ENCODE measurements at regions not wholly inside any gene's neighbourhood (a gene's known extent, or its start where the extent isn't known, plus 50 kb on each side); places are given as distances from the start of the nearest gene placed in this dataset.

DNA sequence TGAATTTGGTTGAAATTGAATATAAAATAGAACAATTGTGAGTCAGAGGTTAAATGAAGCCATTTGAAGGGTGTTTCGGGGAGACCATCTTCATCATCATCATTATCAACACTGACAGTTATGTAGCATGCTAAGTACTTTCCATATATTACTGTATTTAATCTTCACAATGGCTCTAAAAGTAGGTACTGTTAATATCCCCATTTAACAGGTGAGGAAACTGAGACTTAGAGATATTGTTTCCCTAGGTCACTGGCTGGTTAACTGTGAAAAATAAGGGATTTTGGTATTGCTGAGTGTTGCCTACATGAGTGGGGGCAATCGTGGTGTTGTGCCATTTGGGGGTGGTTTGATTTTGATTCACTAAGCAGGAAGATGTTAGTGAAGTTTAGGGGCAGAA lies 100.3 kb downstream of the TBX19 start:
- Histone ChIP-seq H3K9me3 (no peaks in the 10 kb centered on the region), H3K36me3 (replicated peaks) (no peaks in the 10 kb centered on the region), H3K4me1 (no peaks in the 10 kb centered on the region), H3K4me3 (no peak overlapping the region), H3K27me3 (ENCODE audit: low read depth) (no peaks in the 10 kb centered on the region)
- in situ Hi-C loops (cut with MboI; ENCODE audit: low sequenced_read_pairs), result no loop called here
- no peak for DNase-seq (ENCODE audit: low spot score in 2 of 2)

DNA sequence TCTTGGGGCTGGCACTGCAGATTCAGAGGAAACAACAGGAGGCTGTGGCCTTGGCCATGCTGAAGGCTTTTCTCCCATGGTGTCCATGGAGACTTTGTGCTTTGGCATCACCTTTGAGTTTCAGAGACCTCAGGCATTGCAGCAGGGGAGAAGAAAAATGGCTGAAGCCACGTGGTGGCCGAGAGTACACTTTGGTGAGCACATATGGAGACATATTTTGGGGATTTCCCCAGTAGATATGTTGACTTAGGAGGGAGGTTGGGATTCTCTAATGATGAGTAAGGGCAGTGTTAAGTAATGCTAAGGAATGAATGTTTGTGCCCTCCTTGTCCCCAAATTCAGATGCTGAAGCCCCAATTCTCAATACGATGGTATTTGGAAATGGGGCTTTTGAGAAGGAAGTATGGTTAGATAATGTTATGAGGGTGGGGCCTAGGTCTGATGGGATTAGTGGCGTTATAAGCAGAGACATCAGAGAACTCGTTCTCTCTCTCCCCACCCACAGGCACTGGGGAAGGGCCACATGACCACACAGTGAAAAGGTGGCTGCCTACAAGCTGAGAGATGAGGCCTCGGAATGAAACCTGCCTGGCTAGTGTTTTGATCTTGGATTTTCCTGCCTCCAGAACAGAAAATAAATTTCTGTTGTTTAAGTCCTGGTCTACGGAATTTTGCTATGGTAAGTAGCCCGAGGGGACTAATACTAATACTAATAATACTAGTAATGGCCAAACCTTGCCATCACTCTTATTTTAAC lies 98.6 kb downstream of the TBX19 start:
- no peaks in the 10 kb centered on the region for H3K9me3 ChIP-seq
- no peak overlapping the region for H3K4me3 ChIP-seq
- DNase-seq (ENCODE audit: low spot score in 2 of 2), result no peak

DNA sequence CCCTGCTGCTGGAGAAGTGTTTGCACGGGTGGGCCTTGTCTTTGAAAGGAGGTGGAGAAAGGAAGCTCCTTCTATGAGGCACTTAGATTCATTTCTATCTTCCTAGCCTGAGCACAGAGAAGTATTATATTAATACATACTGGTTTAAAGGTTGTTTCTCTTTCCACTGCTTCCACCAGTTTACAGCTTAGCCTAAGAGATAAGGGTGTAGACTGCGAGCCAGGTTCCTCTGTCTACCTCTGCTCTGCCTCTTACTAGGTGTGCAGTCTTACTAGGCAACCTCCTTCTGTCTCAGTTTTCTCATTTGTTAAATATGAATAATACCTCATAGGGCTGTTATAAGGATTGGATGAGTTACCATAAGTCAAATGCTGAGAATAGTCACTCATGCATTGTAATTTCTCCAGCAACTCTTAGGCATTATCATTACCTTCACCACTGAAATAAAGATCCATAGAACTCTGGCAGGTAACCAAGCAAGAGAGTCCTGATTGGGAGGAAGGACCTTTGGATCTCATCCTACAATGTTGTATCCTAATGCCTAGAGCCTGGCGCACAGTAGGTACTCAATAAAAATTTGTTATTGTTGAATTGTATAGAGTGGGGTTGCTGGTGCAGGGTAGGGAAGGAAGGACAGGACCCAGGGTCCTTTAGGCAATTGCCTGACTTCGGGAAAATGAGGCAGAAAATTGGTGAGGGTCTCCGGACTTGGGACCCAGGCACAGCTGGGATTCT lies 95.1 kb downstream of the TBX19 start:
- no peaks in the 10 kb centered on the region for H3K9me3 ChIP-seq
- no peaks in the 10 kb centered on the region for H3K27me3 ChIP-seq (ENCODE audit: low read depth)
- no peaks in the 10 kb centered on the region for H3K4me1 ChIP-seq
- no peak overlapping the region for H3K4me3 ChIP-seq
- in situ Hi-C loops (cut with MboI; ENCODE audit: low sequenced_read_pairs), result no loop called here
- no peaks in the 10 kb centered on the region for H3K36me3 ChIP-seq (replicated peaks)
- DNase-seq (ENCODE audit: low spot score in 2 of 2), result no peak

More for the DNA sequence above, 98.6 kb downstream of the TBX19 start:
- Histone ChIP-seq H3K4me1 (no peaks in the 10 kb centered on the region), H3K27me3 (ENCODE audit: low read depth) (no peaks in the 10 kb centered on the region), H3K36me3 (replicated peaks) (no peaks in the 10 kb centered on the region)
- in situ Hi-C loops (cut with MboI; ENCODE audit: low sequenced_read_pairs), result no loop called here

DNA sequence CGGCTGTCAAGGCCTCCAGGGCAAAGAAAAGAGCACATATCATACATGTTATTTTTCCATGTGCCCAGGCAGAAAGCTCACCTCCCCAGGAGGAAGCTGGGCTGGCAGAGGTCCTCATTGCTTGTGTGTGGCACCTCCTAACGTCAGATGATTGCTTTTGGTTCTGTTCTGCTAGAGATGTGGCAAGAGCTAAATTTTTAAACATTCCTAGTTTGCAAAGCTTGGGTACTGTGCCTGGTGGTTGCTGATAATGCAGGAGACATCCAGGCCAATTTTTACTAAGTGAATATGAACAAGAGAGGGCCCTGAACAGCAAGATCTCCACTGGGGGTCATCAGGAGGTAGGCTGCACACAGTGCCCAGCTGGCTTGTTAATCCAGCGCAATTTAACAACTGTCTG lies 93.9 kb downstream of the TBX19 start:
- Histone ChIP-seq H3K27me3 (ENCODE audit: low read depth) (no peaks in the 10 kb centered on the region), H3K4me3 (no peak overlapping the region), H3K4me1 (no peaks in the 10 kb centered on the region), H3K9me3 (no peaks in the 10 kb centered on the region), H3K36me3 (replicated peaks) (no peaks in the 10 kb centered on the region)
- DNase-seq (ENCODE audit: low spot score in 2 of 2), result no peak
- in situ Hi-C loops (cut with MboI; ENCODE audit: low sequenced_read_pairs), result no loop called here

DNA sequence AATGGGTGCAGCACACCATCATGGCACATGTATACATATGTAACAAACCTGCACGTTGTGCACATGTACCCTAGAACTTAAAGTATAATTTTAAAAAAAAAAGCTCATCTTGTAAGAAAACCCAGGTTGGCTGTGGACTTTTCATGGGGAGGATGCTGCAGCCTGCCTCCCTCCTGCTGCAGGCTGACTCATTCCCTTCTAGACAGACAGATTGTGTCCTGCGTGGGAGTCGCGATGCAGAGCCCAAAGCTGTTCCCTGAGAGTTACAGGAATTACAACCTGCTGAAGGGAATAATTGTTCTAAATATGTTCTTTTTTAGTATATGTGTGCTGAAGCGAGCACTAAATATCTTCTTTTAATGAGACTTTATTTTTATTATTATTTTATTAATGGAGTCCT lies 93.2 kb downstream of the TBX19 start:
- Histone ChIP-seq H3K9me3 (no peaks in the 10 kb centered on the region), H3K36me3 (replicated peaks) (no peaks in the 10 kb centered on the region), H3K4me3 (no peak overlapping the region), H3K27me3 (ENCODE audit: low read depth) (no peaks in the 10 kb centered on the region; the same call in 1 of the 2 replicates), H3K4me1 (no peaks in the 10 kb centered on the region)
- DNase-seq (ENCODE audit: low spot score in 2 of 2), result no peak
- in situ Hi-C loops (cut with MboI; ENCODE audit: low sequenced_read_pairs), result no loop called here

DNA sequence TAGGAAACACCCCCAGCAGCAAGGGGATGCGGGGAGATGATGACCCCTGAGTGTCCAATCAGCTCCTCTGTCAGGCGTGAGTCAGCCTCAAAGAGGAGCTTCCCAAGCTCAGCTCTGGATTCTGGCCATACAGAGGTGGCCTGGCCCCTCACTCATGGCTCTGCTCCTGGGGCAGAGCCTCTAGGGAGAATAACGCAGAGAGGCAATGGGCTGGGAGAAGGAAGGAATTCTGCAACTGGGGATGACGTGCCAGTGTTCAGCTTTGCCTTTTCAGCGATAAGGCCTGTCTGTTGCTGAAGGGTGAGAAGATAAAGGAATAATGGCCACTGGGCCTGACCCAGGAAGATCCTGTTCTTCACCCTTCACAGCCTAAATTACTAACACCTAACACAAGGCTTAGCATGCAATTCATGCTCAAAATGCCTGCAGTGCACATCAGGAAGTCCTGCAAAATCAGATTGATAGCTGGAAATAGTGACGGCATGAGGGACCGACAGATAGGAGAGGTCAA lies 92.2 kb downstream of the TBX19 start:
- H3K36me3 ChIP-seq (replicated peaks), result no peaks in the 10 kb centered on the region
- no peaks in the 10 kb centered on the region for H3K9me3 ChIP-seq
- H3K27me3 ChIP-seq (ENCODE audit: low read depth), result no peaks in the 10 kb centered on the region; the same call in 1 of the 2 replicates
- in situ Hi-C loops (cut with MboI; ENCODE audit: low sequenced_read_pairs), result no loop called here
- DNase-seq (ENCODE audit: low spot score in 2 of 2), result no peak
- no peaks in the 10 kb centered on the region for H3K4me1 ChIP-seq
- no peak overlapping the region for H3K4me3 ChIP-seq

DNA sequence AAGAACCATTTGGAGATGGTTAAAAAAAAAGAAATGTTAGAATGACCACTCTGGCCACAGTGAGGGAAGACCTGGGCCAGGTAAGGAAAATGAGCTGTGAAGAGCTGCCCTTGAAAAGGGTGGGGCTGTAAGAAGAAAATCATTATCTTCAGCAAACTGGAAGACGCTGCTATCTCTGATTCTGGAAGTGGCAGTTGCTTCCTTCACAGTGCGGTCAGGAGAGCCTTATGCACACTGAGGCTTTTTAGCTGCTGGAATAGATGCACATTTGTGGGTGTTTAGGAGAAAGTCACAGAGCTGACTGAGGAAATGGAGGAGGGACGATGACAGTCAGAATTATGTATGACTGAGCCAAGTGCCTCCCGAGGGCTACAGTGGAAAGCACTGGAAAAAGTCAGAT lies 91.6 kb downstream of the TBX19 start:
- H3K9me3 ChIP-seq, result no peaks in the 10 kb centered on the region
- H3K4me3 ChIP-seq, result no peak overlapping the region
- in situ Hi-C loops (cut with MboI; ENCODE audit: low sequenced_read_pairs), result no loop called here
- no peaks in the 10 kb centered on the region for H3K4me1 ChIP-seq
- no peak for DNase-seq (ENCODE audit: low spot score in 2 of 2)
- H3K36me3 ChIP-seq (replicated peaks), result no peaks in the 10 kb centered on the region
- no peaks in the 10 kb centered on the region; the same call in 1 of the 2 replicates for H3K27me3 ChIP-seq (ENCODE audit: low read depth)

DNA sequence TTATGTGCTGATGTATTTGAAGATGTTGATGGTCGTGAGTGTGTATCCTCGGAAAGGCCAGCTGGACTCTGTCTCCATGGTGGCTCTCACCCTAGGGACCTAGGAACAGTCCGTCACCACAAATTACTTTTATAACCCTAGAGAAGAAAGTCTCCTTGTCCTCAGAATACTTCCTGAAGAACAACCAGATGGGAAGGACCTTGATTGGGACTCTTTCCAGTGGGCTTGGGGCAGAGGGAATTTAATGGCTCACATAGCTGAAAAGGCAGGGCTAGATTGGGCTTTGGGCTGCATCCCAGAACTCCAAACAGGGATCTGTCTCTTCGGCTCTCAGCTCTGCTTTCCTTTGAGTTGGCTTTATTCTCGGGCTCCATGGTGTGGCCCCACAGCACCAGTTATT lies 90.8 kb downstream of the TBX19 start:
- no peak for DNase-seq (ENCODE audit: low spot score in 2 of 2)
- no peaks in the 10 kb centered on the region; the same call in 1 of the 2 replicates for H3K27me3 ChIP-seq (ENCODE audit: low read depth)
- H3K4me3 ChIP-seq, result no peak overlapping the region
- no peaks in the 10 kb centered on the region for H3K9me3 ChIP-seq
- in situ Hi-C loops (cut with MboI; ENCODE audit: low sequenced_read_pairs), result no loop called here
- no peaks in the 10 kb centered on the region for H3K4me1 ChIP-seq
- no peaks in the 10 kb centered on the region for H3K36me3 ChIP-seq (replicated peaks)

DNA sequence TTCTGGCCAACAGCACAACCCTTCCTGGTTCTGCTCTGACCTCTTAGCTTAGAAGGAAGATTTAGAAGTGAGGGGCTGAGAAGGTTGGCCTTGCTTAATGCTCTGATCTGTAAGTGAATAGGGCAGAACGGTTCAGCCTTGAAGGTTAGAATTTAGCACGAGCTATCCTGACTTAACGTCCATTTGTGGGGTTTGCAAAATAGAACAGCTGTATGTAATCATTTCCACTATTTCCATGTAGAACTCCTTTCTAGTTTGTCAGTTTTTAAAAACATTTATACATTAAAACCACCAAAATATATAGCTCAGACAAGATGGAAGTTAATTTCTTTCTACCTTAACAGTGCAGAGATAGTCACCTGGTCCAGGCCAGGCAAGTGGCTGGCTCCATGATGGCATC lies 89.9 kb downstream of the TBX19 start:
- H3K27me3 ChIP-seq (ENCODE audit: low read depth), result no peaks in the 10 kb centered on the region; the same call in 1 of the 2 replicates
- in situ Hi-C loops (cut with MboI; ENCODE audit: low sequenced_read_pairs), result no loop called here
- no peaks in the 10 kb centered on the region for H3K9me3 ChIP-seq
- no peak overlapping the region for H3K4me3 ChIP-seq
- no peak for DNase-seq (ENCODE audit: low spot score in 2 of 2)
- no peaks in the 10 kb centered on the region for H3K36me3 ChIP-seq (replicated peaks)
- H3K4me1 ChIP-seq, result no peaks in the 10 kb centered on the region

DNA sequence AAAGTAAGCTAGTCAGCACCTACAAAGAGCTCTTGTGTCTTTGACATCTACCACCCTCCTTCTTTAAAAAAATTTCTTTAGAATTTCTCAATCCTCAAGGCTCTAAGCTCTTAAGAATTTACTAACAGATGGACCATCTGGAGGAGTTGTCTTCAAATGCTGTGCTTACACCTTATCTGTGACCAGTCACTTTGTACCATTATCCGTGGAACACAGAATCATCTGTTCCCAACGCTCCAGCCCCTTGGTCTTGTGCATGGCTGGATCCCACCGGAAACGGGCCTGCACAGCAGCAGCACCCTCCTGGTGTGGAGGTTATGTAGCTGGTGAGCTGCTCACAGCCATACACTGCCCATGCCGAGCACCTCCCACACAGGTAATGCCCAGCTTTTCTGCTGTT lies 89.0 kb downstream of the TBX19 start:
- Histone ChIP-seq H3K36me3 (replicated peaks) (no peaks in the 10 kb centered on the region), H3K4me3 (no peak overlapping the region), H3K27me3 (ENCODE audit: low read depth) (no peaks in the 10 kb centered on the region; the same call in 1 of the 2 replicates), H3K9me3 (no peaks in the 10 kb centered on the region), H3K4me1 (no peaks in the 10 kb centered on the region)
- in situ Hi-C loops (cut with MboI; ENCODE audit: low sequenced_read_pairs), result no loop called here
- DNase-seq (ENCODE audit: low spot score in 2 of 2), result no peak

DNA sequence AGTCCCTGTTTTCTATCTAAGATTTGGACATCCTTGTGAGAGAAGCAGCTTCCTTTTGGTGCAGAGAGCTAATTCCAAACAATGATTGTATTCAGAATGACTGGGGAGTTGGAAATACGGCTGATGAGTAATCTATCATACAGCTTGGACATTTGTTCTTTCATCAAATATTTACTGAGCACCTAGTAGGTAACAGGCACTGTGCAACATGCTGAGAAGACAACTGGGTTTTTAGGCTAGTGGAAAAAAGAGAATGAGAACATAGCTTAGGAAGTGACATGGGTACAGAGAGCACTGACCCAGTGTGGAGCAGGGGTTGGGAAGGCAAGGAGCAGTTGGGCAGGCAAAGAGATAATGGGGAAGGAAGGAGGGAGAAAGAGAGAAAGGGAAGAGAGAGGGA lies 87.5 kb downstream of the TBX19 start:
- Histone ChIP-seq H3K27me3 (ENCODE audit: low read depth) (peaks cover 4% of the 10 kb centered on the region), H3K36me3 (replicated peaks) (no peaks in the 10 kb centered on the region), H3K9me3 (peaks cover 2% of the 10 kb centered on the region; the same call in 1 of the 2 replicates), H3K4me1 (no peaks in the 10 kb centered on the region), H3K4me3 (no peak overlapping the region)
- in situ Hi-C loops (cut with MboI; ENCODE audit: low sequenced_read_pairs), result no loop called here
- no peak for DNase-seq (ENCODE audit: low spot score in 2 of 2)

DNA sequence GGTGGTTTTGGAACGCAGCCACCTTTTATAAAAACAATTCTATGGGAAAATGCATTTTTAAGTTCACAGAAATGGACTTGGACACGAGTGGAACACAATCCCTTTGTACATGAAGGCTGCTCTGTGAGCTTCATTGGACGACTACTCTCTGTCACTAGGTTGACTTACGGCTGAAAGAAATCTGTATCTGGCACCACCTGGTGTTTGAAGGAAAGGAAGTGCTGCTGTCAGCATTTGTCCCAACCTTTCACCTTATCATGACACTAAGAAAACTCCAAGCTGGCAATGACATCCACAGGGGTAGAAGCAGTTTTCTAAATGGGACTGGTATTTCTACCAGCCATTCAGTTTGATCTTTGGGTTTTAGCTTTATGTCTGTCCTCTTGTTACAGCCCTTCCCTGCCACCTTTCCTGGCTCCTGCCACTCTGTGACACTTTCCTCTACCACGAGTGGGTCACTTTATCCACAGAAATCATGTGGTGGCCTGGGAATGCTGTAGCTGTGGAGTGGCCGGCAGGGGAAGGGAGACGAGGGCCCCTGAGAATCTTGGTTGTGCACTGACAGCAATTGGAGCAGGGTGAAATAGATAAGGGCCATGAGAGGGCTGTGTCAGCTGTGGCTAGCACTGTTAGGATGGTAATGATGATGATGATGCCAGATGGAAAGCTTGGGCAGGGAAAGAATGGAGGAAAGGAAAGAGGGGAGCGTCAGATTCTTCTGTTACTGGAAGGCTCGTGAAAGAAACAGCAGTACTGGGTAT lies 85.2 kb downstream of the TBX19 start:
- H3K4me3 ChIP-seq, result no peak overlapping the region
- peaks cover 4% of the 10 kb centered on the region for H3K27me3 ChIP-seq (ENCODE audit: low read depth)
- DNase-seq (ENCODE audit: low spot score in 2 of 2), result no peak
- H3K9me3 ChIP-seq, result peaks cover 2% of the 10 kb centered on the region; the same call in 1 of the 2 replicates
- in situ Hi-C loops (cut with MboI; ENCODE audit: low sequenced_read_pairs), result no loop called here
- H3K36me3 ChIP-seq (replicated peaks), result no peaks in the 10 kb centered on the region
- no peaks in the 10 kb centered on the region for H3K4me1 ChIP-seq
